ENCODE measurements at regions not wholly inside any gene's neighbourhood (a gene's known extent, or its start where the extent isn't known, plus 50 kb on each side); places are given as distances from the start of the nearest gene placed in this dataset.

GRCh38 chr1:67542747-67543146, 112.5 kb upstream of the SERBP1 start:
- H3K36me3 ChIP-seq (ENCODE audit: control insufficient read depth, insufficient read depth, low read length) = no peaks in the 10 kb centered on the region
- no peak overlapping the region for H3K4me3 ChIP-seq (ENCODE audit: low read depth in 2 of 2, low read length in 2 of 2)
- H3K27me3 ChIP-seq (ENCODE audit: control insufficient read depth, insufficient read depth, low read length) = no peaks in the 10 kb centered on the region
- no peak overlapping the region for H3K27ac ChIP-seq (ENCODE audit: low read length)
- in situ Hi-C loops (cut with HindIII; ENCODE audit: low pct_unique_long_range_greater_than_20kb, low sequenced_read_pairs) (loop anchor here (25.0 kb wide), 1 partner anchor 120 kb away; no protein-coding TSS in a partner anchor), intact Hi-C loops (cut with micrococcal nuclease; ENCODE audit: unreplicated experiment) (no loop called here)
- CTCF ChIA-PET = interaction anchor here (0.6 kb wide), 1 partner anchor 8 kb away, joined by 4 read pairs; no protein-coding TSS in a partner anchor
- ATAC-seq = no peak
- POLR2A ChIA-PET = no interaction called here
- BruUV-seq (replicated peaks) = no TSS peak
- no peaks in the 10 kb centered on the region for H3K9me3 ChIP-seq (ENCODE audit: control insufficient read depth, insufficient read depth, low read depth, low read length)
- TF ChIP-seq POLR2AphosphoS5 (IDR thresholded peaks at IDR 0.05; ENCODE audit: low read depth, low read length) = no peak
- TF ChIP-seq, protein P1, sequence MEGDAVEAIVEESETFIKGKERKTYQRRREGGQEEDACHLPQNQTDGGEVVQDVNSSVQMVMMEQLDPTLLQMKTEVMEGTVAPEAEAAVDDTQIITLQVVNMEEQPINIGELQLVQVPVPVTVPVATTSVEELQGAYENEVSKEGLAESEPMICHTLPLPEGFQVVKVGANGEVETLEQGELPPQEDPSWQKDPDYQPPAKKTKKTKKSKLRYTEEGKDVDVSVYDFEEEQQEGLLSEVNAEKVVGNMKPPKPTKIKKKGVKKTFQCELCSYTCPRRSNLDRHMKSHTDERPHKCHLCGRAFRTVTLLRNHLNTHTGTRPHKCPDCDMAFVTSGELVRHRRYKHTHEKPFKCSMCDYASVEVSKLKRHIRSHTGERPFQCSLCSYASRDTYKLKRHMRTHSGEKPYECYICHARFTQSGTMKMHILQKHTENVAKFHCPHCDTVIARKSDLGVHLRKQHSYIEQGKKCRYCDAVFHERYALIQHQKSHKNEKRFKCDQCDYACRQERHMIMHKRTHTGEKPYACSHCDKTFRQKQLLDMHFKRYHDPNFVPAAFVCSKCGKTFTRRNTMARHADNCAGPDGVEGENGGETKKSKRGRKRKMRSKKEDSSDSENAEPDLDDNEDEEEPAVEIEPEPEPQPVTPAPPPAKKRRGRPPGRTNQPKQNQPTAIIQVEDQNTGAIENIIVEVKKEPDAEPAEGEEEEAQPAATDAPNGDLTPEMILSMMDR (IDR thresholded peaks at IDR 0.05) = no peak
- no peak for TF ChIP-seq TCF7L2 (IDR thresholded peaks at IDR 0.05; ENCODE audit: low read depth, low read length)
- TF ChIP-seq REST (IDR thresholded peaks at IDR 0.05; ENCODE audit: insufficient read depth in 1 of 2, low read depth in 2 of 2, low read length in 1 of 2) = no peak
- TF ChIP-seq SIN3A (IDR thresholded peaks at IDR 0.05; ENCODE audit: borderline replicate concordance, insufficient read depth, low read depth, low read length) = no peak
- no peak for DNase-seq (ENCODE audit: low read depth, low spot score)
- H3K4me1 ChIP-seq (ENCODE audit: control insufficient read depth, insufficient read depth, low read length) = peaks cover 8% of the 10 kb centered on the region

GRCh38 chr1:67544921-67545320, 114.7 kb upstream of the SERBP1 start:
- TF ChIP-seq, protein P1 (IDR thresholded peaks at IDR 0.05) = no peak
- TF ChIP-seq POLR2AphosphoS5 (IDR thresholded peaks at IDR 0.05; ENCODE audit: low read depth, low read length) (no peak), SIN3A (IDR thresholded peaks at IDR 0.05; ENCODE audit: borderline replicate concordance, insufficient read depth, low read depth, low read length) (no peak), TCF7L2 (IDR thresholded peaks at IDR 0.05; ENCODE audit: low read depth, low read length) (no peak), REST (IDR thresholded peaks at IDR 0.05; ENCODE audit: insufficient read depth in 1 of 2, low read depth in 2 of 2, low read length in 1 of 2) (no peak)
- H3K4me1 ChIP-seq (ENCODE audit: control insufficient read depth, insufficient read depth, low read length) = peaks cover 8% of the 10 kb centered on the region
- H3K27ac ChIP-seq (ENCODE audit: low read length) = peak overlapping the region; percentile 10; the same call in 1 of the 2 replicates
- H3K9me3 ChIP-seq (ENCODE audit: control insufficient read depth, insufficient read depth, low read depth, low read length) = no peaks in the 10 kb centered on the region
- BruUV-seq (replicated peaks) = no TSS peak
- ChIA-PET POLR2A (no interaction called here), CTCF (no interaction called here)
- in situ Hi-C loops (cut with HindIII; ENCODE audit: low pct_unique_long_range_greater_than_20kb, low sequenced_read_pairs) (loop anchor here (25.0 kb wide), 1 partner anchor 117 kb away; no protein-coding TSS in a partner anchor), intact Hi-C loops (cut with micrococcal nuclease; ENCODE audit: unreplicated experiment) (no loop called here)
- no peak for DNase-seq (ENCODE audit: low read depth, low spot score)
- H3K27me3 ChIP-seq (ENCODE audit: control insufficient read depth, insufficient read depth, low read length) = no peaks in the 10 kb centered on the region
- no peak overlapping the region for H3K4me3 ChIP-seq (ENCODE audit: low read depth in 2 of 2, low read length in 2 of 2)
- no peaks in the 10 kb centered on the region for H3K36me3 ChIP-seq (ENCODE audit: control insufficient read depth, insufficient read depth, low read length)
- no peak for ATAC-seq
